ENCODE measurements at regions not wholly inside any gene's neighbourhood (a gene's known extent, or its start where the extent isn't known, plus 50 kb on each side); places are given as distances from the start of the nearest gene placed in this dataset.

GRCh38 chr12:116453631-116454030 is 105.5 kb upstream of the MAP1LC3B2 start:
- TF ChIP-seq FOXP2 (optimal IDR thresholded peaks at IDR 0.05; ENCODE audit: borderline replicate concordance, extremely low read depth, extremely low read length, insufficient read depth) = no peak
- no peak for TF ChIP-seq SIN3A (IDR thresholded peaks at IDR 0.05; ENCODE audit: borderline replicate concordance, insufficient read depth, low read length)
- TF ChIP-seq POLR2AphosphoS5 (IDR thresholded peaks at IDR 0.05; ENCODE audit: low read depth, low read length) = no peak
- TF ChIP-seq REST (IDR thresholded peaks at IDR 0.05; ENCODE audit: insufficient read depth in 1 of 2, low read depth in 2 of 2, low read length in 2 of 2) = no peak
- no peak for TF ChIP-seq TAF1 (IDR thresholded peaks at IDR 0.05; ENCODE audit: borderline replicate concordance, insufficient read depth, low read length)

Data from PFSK-1 (cell line).